ENCODE measurements at regions not wholly inside any gene's neighbourhood (a gene's known extent, or its start where the extent isn't known, plus 50 kb on each side); places are given as distances from the start of the nearest gene placed in this dataset.

GRCh38 chr1:55839626-55840025, 624.5 kb upstream of the USP24 start:
- DNase-seq = no peak

- no peak for DNase-seq
These were observed 624.1 kb upstream of the USP24 start for GRCh38 chr1:55839221-55839620.

GRCh38 chr1:55836086-55836485, 620.9 kb upstream of the USP24 start:
- DNase-seq = no peak

GRCh38 chr1:55833529-55834091, 618.4 kb upstream of the USP24 start:
- no peak for DNase-seq

GRCh38 chr1:55831759-55832158, 616.6 kb upstream of the USP24 start:
- DNase-seq = no peak

- no peak for DNase-seq
These were observed 612.9 kb upstream of the USP24 start for GRCh38 chr1:55828044-55828443.

- DNase-seq = no peak
These were observed 612.2 kb upstream of the USP24 start for GRCh38 chr1:55827350-55827749.

- DNase-seq = no peak
These were observed 611.4 kb upstream of the USP24 start for GRCh38 chr1:55826381-55827080.

GRCh38 chr1:55825461-55825860, 610.3 kb upstream of the USP24 start:
- DNase-seq = no peak

GRCh38 chr1:55824251-55824640, 609.1 kb upstream of the USP24 start:
- no peak for DNase-seq

GRCh38 chr1:55823541-55824250, 608.5 kb upstream of the USP24 start:
- DNase-seq = no peak

GRCh38 chr1:55822891-55823290, 607.7 kb upstream of the USP24 start:
- no peak for DNase-seq

GRCh38 chr1:55821234-55821633, 606.1 kb upstream of the USP24 start:
- DNase-seq = no peak

- no peak for DNase-seq
These were observed 605.3 kb upstream of the USP24 start for GRCh38 chr1:55820501-55820900.

- no peak for DNase-seq
These were observed 603.8 kb upstream of the USP24 start for GRCh38 chr1:55819011-55819410.

GRCh38 chr1:55816456-55817426, 601.6 kb upstream of the USP24 start:
- DNase-seq = no peak

- no peak for DNase-seq
These were observed 600.7 kb upstream of the USP24 start for GRCh38 chr1:55815745-55816455.

GRCh38 chr1:55814967-55815366, 599.8 kb upstream of the USP24 start:
- DNase-seq = no peak

GRCh38 chr1:55813618-55814017, 598.5 kb upstream of the USP24 start:
- DNase-seq = no peak

GRCh38 chr1:55812281-55812680, 597.1 kb upstream of the USP24 start:
- DNase-seq = no peak

- no peak for DNase-seq
These were observed 593.1 kb upstream of the USP24 start for GRCh38 chr1:55808263-55808662.

GRCh38 chr1:55803429-55803828, 588.3 kb upstream of the USP24 start:
- no peak for DNase-seq

- DNase-seq = no peak
These were observed 586.3 kb upstream of the USP24 start for GRCh38 chr1:55801481-55801880.

All from bone marrow (tissue), 2 donors.